HG02759 (cell line): ENCODE measurements at regions not wholly inside any gene's neighbourhood (a gene's known extent, or its start where the extent isn't known, plus 50 kb on each side); places are given as distances from the start of the nearest gene placed in this dataset.

Source experiments
- ATAC-seq: cut with Tn5 transposase; IDR thresholded peaks from one replicate; pipeline ENCODE4 v1.9.1; 2021; ENCODE audit warnings: mild to moderate bottlenecking, moderate library complexity; ENCODE audit not compliant: unreplicated experiment

- ATAC-seq: no peak
These were observed 413.1 kb downstream of the KCNRG start for GRCh38 chr13:50428183-50428877.

GRCh38 chr13:50435011-50435410 is 408.5 kb downstream of the DLEU7 start:
- ATAC-seq: no peak

- no peak for ATAC-seq
These were observed 406.2 kb downstream of the DLEU7 start for GRCh38 chr13:50437252-50437651.

GRCh38 chr13:50438351-50438750 is 405.1 kb downstream of the DLEU7 start:
- ATAC-seq: no peak

- ATAC-seq: no peak
These were observed 402.4 kb downstream of the DLEU7 start for GRCh38 chr13:50441130-50441529.

GRCh38 chr13:50444726-50445125 is 398.8 kb downstream of the DLEU7 start:
- no peak for ATAC-seq

- ATAC-seq: no peak
These were observed 396.9 kb downstream of the DLEU7 start for GRCh38 chr13:50446611-50447010.

GRCh38 chr13:50448535-50448998 is 394.9 kb downstream of the DLEU7 start:
- ATAC-seq: no peak

- ATAC-seq: no peak
These were observed 394.0 kb downstream of the DLEU7 start for GRCh38 chr13:50449465-50449864.

GRCh38 chr13:50450279-50450678 is 393.2 kb downstream of the DLEU7 start:
- no peak for ATAC-seq

- no peak for ATAC-seq
These were observed 391.9 kb downstream of the DLEU7 start for GRCh38 chr13:50451609-50452008.

- ATAC-seq: no peak
These were observed 391.5 kb downstream of the DLEU7 start for GRCh38 chr13:50452028-50452427.

GRCh38 chr13:50452756-50453155 is 390.7 kb downstream of the DLEU7 start:
- ATAC-seq: no peak

- no peak for ATAC-seq
These were observed 390.3 kb downstream of the DLEU7 start for GRCh38 chr13:50453188-50453587.

GRCh38 chr13:50456111-50456510 is 387.4 kb downstream of the DLEU7 start:
- no peak for ATAC-seq

- ATAC-seq: no peak
These were observed 385.8 kb downstream of the DLEU7 start for GRCh38 chr13:50457415-50458393.

- ATAC-seq: no peak
These were observed 384.4 kb downstream of the DLEU7 start for GRCh38 chr13:50459046-50459445.

GRCh38 chr13:50459658-50460057 is 383.8 kb downstream of the DLEU7 start:
- ATAC-seq: no peak

GRCh38 chr13:50460358-50460757 is 383.1 kb downstream of the DLEU7 start:
- ATAC-seq: no peak

GRCh38 chr13:50461189-50461588 is 382.3 kb downstream of the DLEU7 start:
- no peak for ATAC-seq

GRCh38 chr13:50463719-50464118 is 379.8 kb downstream of the DLEU7 start:
- ATAC-seq: no peak
